WERI-Rb-1 (cell line): ENCODE measurements at regions not wholly inside any gene's neighbourhood (a gene's known extent, or its start where the extent isn't known, plus 50 kb on each side); places are given as distances from the start of the nearest gene placed in this dataset.
"Not testable (repeated sequence)": the region's sequence is repeated elsewhere in the genome, so short reads cannot be mapped to it uniquely, and the experiment has no call there.

ENCODE experiments used
- DNase-seq: peaks from one replicate; pipeline ENCODE4 v3.0.0-alpha.2; 2020
- H3K27ac ChIP-seq: fragments of 250-450 bp; sonication (Bioruptor Pico); 2 replicates; pipeline ENCODE4 v1.5.1; 2020; ENCODE audit warnings: mild to moderate bottlenecking, moderate library complexity
- H3K27me3 ChIP-seq: fragments of 250-450 bp; sonication (Bioruptor Pico); 2 replicates; pipeline ENCODE4 v1.5.1; 2021; ENCODE audit warnings: mild to moderate bottlenecking, low read depth, moderate library complexity; ENCODE audit not compliant: insufficient read depth, severe bottlenecking
- H3K36me3 ChIP-seq: fragments of 250-450 bp; sonication (Bioruptor Pico); 2 replicates; pipeline ENCODE4 v1.5.1; 2020; ENCODE audit warnings: mild to moderate bottlenecking, moderate library complexity
- H3K4me3 ChIP-seq: 2 replicates; pipeline ENCODE4 v1.5.1; 2011; ENCODE audit warnings: low read depth, mild to moderate bottlenecking, control low read depth, low read length
- H3K9me3 ChIP-seq: fragments of 250-450 bp; sonication (Bioruptor Pico); 2 replicates; pipeline ENCODE4 v1.5.1; 2021; ENCODE audit warnings: mild to moderate bottlenecking, moderate library complexity; ENCODE audit not compliant: severe bottlenecking
- CTCF ChIP-seq: IDR thresholded peaks from 2 replicates; pipeline ENCODE4 v1.5.1; 2011; ENCODE audit warnings: low read depth, mild to moderate bottlenecking, control low read depth, inconsistent platforms, low read length

DNA sequence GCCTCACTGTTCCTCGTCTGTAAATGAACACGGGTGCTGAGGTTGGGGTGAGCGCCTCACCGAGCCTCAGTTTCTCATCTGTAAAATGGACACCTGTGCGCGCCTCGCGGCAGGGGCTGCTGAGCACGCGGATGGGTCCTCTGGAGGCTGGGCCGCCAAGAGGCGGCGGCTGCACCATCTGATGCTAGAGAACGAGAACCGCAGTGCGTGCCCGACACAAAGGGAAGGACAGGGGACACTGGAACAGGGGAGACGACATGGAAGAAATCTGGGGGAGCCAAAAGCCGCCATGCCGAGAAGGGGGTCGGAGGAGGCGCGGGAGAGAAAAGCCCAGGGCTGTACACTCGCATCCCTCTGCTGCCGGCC, 118.7 kb upstream of the ZNF516 start:
- Histone ChIP-seq H3K4me3 (no peak overlapping the region), H3K27ac (no peak overlapping the region), H3K27me3 (no peaks in the 10 kb centered on the region), H3K9me3 (no peaks in the 10 kb centered on the region), H3K36me3 (no peaks in the 10 kb centered on the region)
- no peak for DNase-seq
- TF ChIP-seq CTCF = no peak

- H3K36me3 ChIP-seq = no peaks in the 10 kb centered on the region
- no peak for DNase-seq
- TF ChIP-seq CTCF = no peak
- H3K27ac ChIP-seq = no peak overlapping the region
- no peaks in the 10 kb centered on the region for H3K9me3 ChIP-seq
- H3K27me3 ChIP-seq = no peaks in the 10 kb centered on the region
- H3K4me3 ChIP-seq = no peak overlapping the region
These were observed 118.2 kb upstream of the ZNF516 start for GRCh38 chr18:76613053-76613754.

DNA sequence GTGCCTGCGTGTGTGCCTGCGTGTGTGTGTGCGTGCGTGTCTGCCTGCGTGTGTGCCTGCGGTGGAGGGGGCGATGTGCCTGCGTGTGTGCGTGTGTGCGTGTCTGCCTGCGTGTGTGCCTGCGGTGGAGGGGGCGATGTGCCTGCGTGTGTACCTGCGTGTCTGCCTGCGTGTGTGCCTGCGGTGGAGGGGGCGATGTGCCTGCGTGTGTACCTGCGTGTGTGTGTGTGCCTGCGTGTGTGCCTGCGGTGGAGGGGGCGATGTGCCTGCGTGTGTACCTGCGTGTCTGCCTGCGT, 116.7 kb upstream of the ZNF516 start:
- not testable (repeated sequence) for H3K27ac ChIP-seq, H3K36me3 ChIP-seq, H3K27me3 ChIP-seq, H3K9me3 ChIP-seq, DNase-seq, H3K4me3 ChIP-seq

DNA sequence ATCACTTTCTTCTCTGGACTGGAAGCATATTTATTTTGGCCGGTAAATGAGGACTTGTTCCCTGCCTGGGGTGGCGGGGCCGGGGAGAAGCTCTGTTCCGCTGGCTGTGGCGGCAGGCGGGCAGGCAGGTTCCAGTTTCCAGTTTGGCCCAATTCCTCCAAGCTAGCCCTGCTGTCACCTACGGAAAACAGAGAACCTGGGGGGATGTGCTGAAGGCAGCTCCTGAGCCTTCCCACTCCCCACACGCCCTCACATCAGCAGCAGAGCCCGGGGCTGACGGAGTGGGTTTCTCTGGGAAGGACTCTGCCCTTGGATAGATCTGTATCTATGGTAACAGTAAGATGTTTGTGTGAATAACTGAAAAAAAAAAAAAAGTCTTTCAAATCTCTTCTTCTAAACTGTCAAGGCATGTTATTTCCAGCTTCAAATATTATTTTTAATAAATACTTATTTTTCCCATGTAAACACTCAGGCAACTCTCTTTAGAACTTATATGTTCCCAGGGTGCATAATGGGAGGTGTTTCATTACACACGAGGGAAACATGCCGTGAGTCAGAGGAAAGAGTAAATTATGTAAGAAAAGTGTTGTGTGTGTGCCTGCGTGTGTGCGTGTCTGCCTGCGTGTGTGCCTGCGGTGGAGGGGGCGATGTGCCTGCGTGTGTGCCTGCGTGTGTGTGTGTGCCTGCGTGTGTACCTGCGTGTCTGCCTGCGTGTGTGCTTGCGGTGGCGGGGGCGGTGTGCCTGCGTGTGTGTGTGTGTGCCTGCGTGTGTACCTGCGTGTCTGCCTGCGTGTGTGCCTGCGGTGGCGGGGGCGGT, 116.1 kb upstream of the ZNF516 start:
- Histone ChIP-seq H3K36me3 (no peaks in the 10 kb centered on the region), H3K4me3 (no peak overlapping the region)

GRCh38 chr18:76610012-76610411, 115.0 kb upstream of the ZNF516 start:
- Histone ChIP-seq H3K27ac (no peak overlapping the region), H3K27me3 (no peaks in the 10 kb centered on the region), H3K4me3 (no peak overlapping the region), H3K36me3 (no peaks in the 10 kb centered on the region), H3K9me3 (no peaks in the 10 kb centered on the region)
- TF ChIP-seq CTCF = no peak
- no peak for DNase-seq

More for the DNA sequence above, 116.1 kb upstream of the ZNF516 start:
- Histone ChIP-seq H3K27ac (no peak overlapping the region), H3K9me3 (no peaks in the 10 kb centered on the region), H3K27me3 (no peaks in the 10 kb centered on the region)
- TF ChIP-seq CTCF = no peak
- DNase-seq = no peak

GRCh38 chr18:76605341-76605929, 110.4 kb upstream of the ZNF516 start:
- TF ChIP-seq CTCF = no peak
- no peaks in the 10 kb centered on the region for H3K9me3 ChIP-seq

More at GRCh38 chr18:76605341-76605929, 110.4 kb upstream of the ZNF516 start:
- Histone ChIP-seq H3K4me3 (no peak overlapping the region), H3K27me3 (no peaks in the 10 kb centered on the region), H3K27ac (no peak overlapping the region), H3K36me3 (no peaks in the 10 kb centered on the region)
- no peak for DNase-seq
